Caco-2 (cell line): ENCODE measurements at regions not wholly inside any gene's neighbourhood (a gene's known extent, or its start where the extent isn't known, plus 50 kb on each side); places are given as distances from the start of the nearest gene placed in this dataset.

Source experiments
- BruUV-seq: library from RNA; stranded (reverse); fragments of 400-500 nt; replicated peaks from 2 replicates; lab custom pipeline; 2021; lab: Mats Ljungman, UMichigan
- CTCF ChIA-PET: fragments of 300-600 bp; sonication (Branson Sonifier 250); formaldehyde crosslinking; loops from one replicate; lab custom pipeline; 2022; ENCODE audit warnings: antibody characterized with exemption; lab: Charles Lee
- POLR2A ChIA-PET: fragments of 300-600 bp; sonication (Branson Sonifier 250); formaldehyde crosslinking; loops from one replicate; lab custom pipeline; 2022; ENCODE audit warnings: antibody characterized with exemption; lab: Charles Lee
- DNase-seq, 2 experiments: peaks; one replicate each; pipeline versions ENCODE4 v3.0.0 to v3.0.0-alpha.2; 2020 to 2022
- H3K27me3 ChIP-seq: replicated peaks from 2 replicates; pipeline ENCODE4 v1.6.0; 2011; ENCODE audit warnings: low read length; ENCODE audit not compliant: control insufficient read depth, insufficient read depth
- H3K36me3 ChIP-seq: 2 replicates; pipeline ENCODE4 v1.5.1; 2011; ENCODE audit warnings: low read length; ENCODE audit not compliant: control insufficient read depth, insufficient read depth
- H3K4me1 ChIP-seq: fragments of 250-450 bp; sonication (Bioruptor Pico); 2 replicates; pipeline ENCODE4 v1.5.1; 2020; ENCODE audit warnings: mild to moderate bottlenecking
- H3K4me3 ChIP-seq: 2 replicates; pipeline ENCODE4 v1.5.1; 2011; ENCODE audit warnings: low read depth, mild to moderate bottlenecking, control low read depth, low read length
- H3K9me3 ChIP-seq: fragments of 250-450 bp; sonication (Bioruptor Pico); 2 replicates; pipeline ENCODE4 v1.5.1; 2020; ENCODE audit warnings: mild to moderate bottlenecking, moderate library complexity
- H3K27ac Mint-ChIP-seq: one replicate; pipeline ENCODE4 v1.8.0; 2022; ENCODE audit warnings: mixed read lengths; ENCODE audit not compliant: unreplicated experiment
- H3K27me3 Mint-ChIP-seq: one replicate; pipeline ENCODE4 v1.8.0; 2022; ENCODE audit warnings: mixed read lengths; ENCODE audit not compliant: insufficient read depth, unreplicated experiment
- H3K36me3 Mint-ChIP-seq: one replicate; pipeline ENCODE4 v1.8.0; 2022; ENCODE audit warnings: mild to moderate bottlenecking, mixed read lengths; ENCODE audit not compliant: insufficient read depth, unreplicated experiment
- H3K4me1 Mint-ChIP-seq: one replicate; pipeline ENCODE4 v1.8.0; 2022; ENCODE audit warnings: low read depth, mixed read lengths; ENCODE audit not compliant: unreplicated experiment
- H3K4me3 Mint-ChIP-seq: one replicate; pipeline ENCODE4 v1.8.0; 2022; ENCODE audit warnings: mild to moderate bottlenecking, moderate library complexity, mixed read lengths; ENCODE audit not compliant: unreplicated experiment
- H3K9me3 Mint-ChIP-seq: one replicate; pipeline ENCODE4 v1.8.0; 2022; ENCODE audit warnings: mixed read lengths; ENCODE audit not compliant: unreplicated experiment
- intact Hi-C: fragments of 100-400 bp; cut with micrococcal nuclease; formaldehyde crosslinking; loops from one replicate; pipeline ENCODE4 v1.10.0; 2022; ENCODE audit not compliant: unreplicated experiment
- TF ChIP-seq, protein P1 (sequence below), 2 experiments: fragments of 200-600 bp in 1 of 2; IDR thresholded peaks; 1 replicate in 1 of 2; 2 replicates in 1 of 2; pipeline versions ENCODE4 v1.5.1 to v1.8.0; 2011 to 2022; ENCODE audit warnings: antibody characterized with exemption in 1 of 2, control low read depth in 1 of 2, inconsistent platforms in 1 of 2, low read depth in 1 of 2, low read length in 1 of 2, mild to moderate bottlenecking in 1 of 2, moderate library complexity in 1 of 2; ENCODE audit not compliant: insufficient read depth in 1 of 2, severe bottlenecking in 1 of 2, unreplicated experiment in 1 of 2

DNA sequence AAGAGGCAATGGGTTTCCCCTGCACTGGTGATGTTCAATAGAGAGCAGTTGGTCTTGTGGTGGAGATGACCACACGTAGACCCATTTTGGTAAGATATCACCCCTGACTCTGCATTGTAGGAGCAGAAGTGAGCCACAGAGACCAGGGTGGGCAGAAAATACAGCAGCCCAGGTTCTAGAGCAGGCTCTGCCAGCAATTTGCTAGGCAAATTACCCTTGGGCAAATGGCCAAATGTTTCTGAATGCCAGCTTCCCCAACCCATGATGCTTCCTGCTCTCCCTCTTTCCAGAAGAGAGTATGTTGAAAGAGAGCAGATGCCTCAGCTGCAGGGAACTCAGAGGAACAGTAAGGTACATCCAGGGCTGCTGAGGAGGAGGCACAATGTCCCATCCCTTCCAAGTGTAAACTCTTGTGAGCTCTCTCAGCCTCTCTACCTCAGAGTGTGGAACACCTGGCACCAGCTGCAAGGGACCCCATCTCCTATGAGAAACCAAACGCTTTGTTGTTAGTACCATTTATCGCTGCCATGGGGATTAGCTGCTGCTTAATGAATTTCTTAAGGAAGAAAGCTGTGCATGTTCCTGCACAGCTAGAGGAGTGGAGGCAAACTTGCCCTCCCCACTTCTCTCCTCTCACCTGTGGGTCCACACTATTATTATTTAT is 317.5 kb upstream of the MOCS1 start:
- ChIA-PET POLR2A (no interaction called here), CTCF (no interaction called here)
- Histone ChIP-seq H3K9me3 (no peaks in the 10 kb centered on the region), H3K36me3 (no peaks in the 10 kb centered on the region), H3K4me3 (no peak overlapping the region), H3K4me1 (no peaks in the 10 kb centered on the region), H3K27me3 (no peaks in the 10 kb centered on the region; the same call in 1 of the 2 replicates)
- no peaks in the 10 kb centered on the region for H3K9me3 Mint-ChIP-seq
- no peak overlapping the region for H3K4me3 Mint-ChIP-seq
- no peaks in the 10 kb centered on the region for H3K36me3 Mint-ChIP-seq
- no TSS peak for BruUV-seq
- no peak overlapping the region for H3K27ac Mint-ChIP-seq
- peaks cover 20% of the 10 kb centered on the region for H3K27me3 Mint-ChIP-seq
- H3K4me1 Mint-ChIP-seq = no peaks in the 10 kb centered on the region
- intact Hi-C loops = no loop called here
- no peak for DNase-seq
- TF ChIP-seq, protein P1, sequence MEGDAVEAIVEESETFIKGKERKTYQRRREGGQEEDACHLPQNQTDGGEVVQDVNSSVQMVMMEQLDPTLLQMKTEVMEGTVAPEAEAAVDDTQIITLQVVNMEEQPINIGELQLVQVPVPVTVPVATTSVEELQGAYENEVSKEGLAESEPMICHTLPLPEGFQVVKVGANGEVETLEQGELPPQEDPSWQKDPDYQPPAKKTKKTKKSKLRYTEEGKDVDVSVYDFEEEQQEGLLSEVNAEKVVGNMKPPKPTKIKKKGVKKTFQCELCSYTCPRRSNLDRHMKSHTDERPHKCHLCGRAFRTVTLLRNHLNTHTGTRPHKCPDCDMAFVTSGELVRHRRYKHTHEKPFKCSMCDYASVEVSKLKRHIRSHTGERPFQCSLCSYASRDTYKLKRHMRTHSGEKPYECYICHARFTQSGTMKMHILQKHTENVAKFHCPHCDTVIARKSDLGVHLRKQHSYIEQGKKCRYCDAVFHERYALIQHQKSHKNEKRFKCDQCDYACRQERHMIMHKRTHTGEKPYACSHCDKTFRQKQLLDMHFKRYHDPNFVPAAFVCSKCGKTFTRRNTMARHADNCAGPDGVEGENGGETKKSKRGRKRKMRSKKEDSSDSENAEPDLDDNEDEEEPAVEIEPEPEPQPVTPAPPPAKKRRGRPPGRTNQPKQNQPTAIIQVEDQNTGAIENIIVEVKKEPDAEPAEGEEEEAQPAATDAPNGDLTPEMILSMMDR (IDR thresholded peaks at IDR 0.05; ENCODE audit: insufficient read depth in 1 of 2, low read depth in 1 of 2, low read length in 1 of 2, severe bottlenecking in 1 of 2, unreplicated experiment in 1 of 2) = no peak

DNA sequence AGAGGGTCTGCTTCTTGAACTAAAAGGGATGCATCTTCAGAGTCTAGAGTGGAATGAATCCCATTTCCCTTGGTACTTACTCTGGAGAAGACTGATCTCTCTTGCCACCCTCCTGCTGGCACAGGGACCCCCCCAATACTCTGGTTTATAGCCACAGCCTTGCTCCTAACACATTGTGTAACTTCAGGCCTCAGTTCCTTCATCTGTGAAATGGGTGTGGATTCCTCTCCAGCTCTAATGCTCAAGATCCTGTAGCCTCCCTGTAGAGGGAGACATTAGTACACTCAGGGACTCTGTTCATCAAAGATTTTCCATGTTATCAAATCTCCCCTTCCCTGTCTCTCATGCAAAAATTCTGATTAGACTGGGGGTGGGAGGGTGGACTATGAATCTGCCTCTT is 315.7 kb upstream of the MOCS1 start:
- no peak overlapping the region for H3K4me3 Mint-ChIP-seq
- no peaks in the 10 kb centered on the region; the same call in 1 of the 2 replicates for H3K27me3 ChIP-seq
- TF ChIP-seq, protein P1 (IDR thresholded peaks at IDR 0.05; ENCODE audit: insufficient read depth in 1 of 2, low read depth in 1 of 2, low read length in 1 of 2, severe bottlenecking in 1 of 2, unreplicated experiment in 1 of 2) = no peak
- H3K9me3 Mint-ChIP-seq = no peaks in the 10 kb centered on the region
- H3K4me3 ChIP-seq = no peak overlapping the region
- H3K4me1 Mint-ChIP-seq = no peaks in the 10 kb centered on the region
- POLR2A ChIA-PET = no interaction called here
- H3K36me3 ChIP-seq = no peaks in the 10 kb centered on the region
- H3K9me3 ChIP-seq = no peaks in the 10 kb centered on the region
- H3K27me3 Mint-ChIP-seq = peaks cover 14% of the 10 kb centered on the region
- no TSS peak for BruUV-seq
- H3K27ac Mint-ChIP-seq = no peak overlapping the region
- DNase-seq = no peak
- CTCF ChIA-PET = no interaction called here
- no peaks in the 10 kb centered on the region for H3K4me1 ChIP-seq
- no peaks in the 10 kb centered on the region for H3K36me3 Mint-ChIP-seq
- intact Hi-C loops = no loop called here

DNA sequence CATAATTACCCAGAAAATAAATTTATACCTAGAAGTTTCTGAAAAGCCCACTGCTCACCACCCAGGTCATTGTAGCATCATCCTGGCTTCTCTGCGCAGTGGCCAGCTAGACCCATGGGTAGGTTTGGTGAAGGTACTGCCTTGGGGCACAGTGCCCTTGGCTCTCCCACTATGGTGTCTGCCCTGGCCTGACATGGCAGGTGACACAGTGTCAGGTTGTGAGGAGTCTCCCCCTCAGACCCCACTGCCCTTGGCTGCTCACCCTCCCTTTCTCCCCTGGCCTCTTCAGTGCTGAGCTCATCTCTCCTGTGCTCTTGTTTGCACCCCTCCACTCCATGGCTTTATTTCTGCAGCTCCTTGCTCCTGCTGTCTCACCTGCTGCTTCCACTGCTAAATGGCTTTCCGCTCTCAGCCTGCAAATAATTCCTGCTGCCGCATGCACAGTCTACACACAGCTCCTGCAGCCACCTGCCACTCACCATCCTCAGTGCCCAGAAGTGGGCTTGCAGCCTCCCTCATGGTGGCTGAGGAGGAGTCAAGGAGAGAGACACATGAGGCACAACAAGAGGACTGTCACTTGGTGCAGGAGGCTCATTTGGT is 313.4 kb upstream of the MOCS1 start:
- ChIA-PET POLR2A (no interaction called here), CTCF (no interaction called here)
- Mint-ChIP-seq H3K36me3 (no peaks in the 10 kb centered on the region), H3K27me3 (peaks cover 10% of the 10 kb centered on the region), H3K9me3 (no peaks in the 10 kb centered on the region), H3K27ac (no peak overlapping the region), H3K4me3 (no peak overlapping the region), H3K4me1 (no peaks in the 10 kb centered on the region)
- BruUV-seq = no TSS peak
- TF ChIP-seq, protein P1 (IDR thresholded peaks at IDR 0.05; ENCODE audit: insufficient read depth in 1 of 2, low read depth in 1 of 2, low read length in 1 of 2, severe bottlenecking in 1 of 2, unreplicated experiment in 1 of 2) = no peak
- Histone ChIP-seq H3K4me1 (no peaks in the 10 kb centered on the region), H3K27me3 (no peaks in the 10 kb centered on the region; the same call in 1 of the 2 replicates), H3K36me3 (no peaks in the 10 kb centered on the region), H3K4me3 (no peak overlapping the region), H3K9me3 (no peaks in the 10 kb centered on the region)
- no peak for DNase-seq
- intact Hi-C loops = no loop called here
